Lower leg skin (tissue), 3 donors: ENCODE measurements at regions not wholly inside any gene's neighbourhood (a gene's known extent, or its start where the extent isn't known, plus 50 kb on each side); places are given as distances from the start of the nearest gene placed in this dataset.

Experiments used
- CTCF ChIP-seq, 3 donors: fragments of 450-650 bp; IDR thresholded peaks; one replicate each; pipeline ENCODE4 v1.5.1; 2016; ENCODE audit warnings: antibody characterized with exemption in 3 of 3, mild to moderate bottlenecking in 3 of 3, moderate library complexity in 2 of 3
- POLR2A ChIP-seq, 2 donors: fragments of 450-650 bp; IDR thresholded peaks; one replicate each; pipeline ENCODE4 v1.6.1; 2016 to 2017; ENCODE audit warnings: antibody characterized with exemption in 2 of 2, mild to moderate bottlenecking in 1 of 2, moderate library complexity in 1 of 2

- TF ChIP-seq CTCF (IDR thresholded peaks at IDR 0.05) (no peak), POLR2A (IDR thresholded peaks at IDR 0.05) (no peak)
These were observed 51.9 kb upstream of the SHB start for GRCh38 chr9:38120961-38121360.
